HCT116 (cell line): ENCODE measurements at regions not wholly inside any gene's neighbourhood (a gene's known extent, or its start where the extent isn't known, plus 50 kb on each side); places are given as distances from the start of the nearest gene placed in this dataset.

Experiments
- CTCF ChIP-seq, 3 experiments: fragments of 200-600 bp in 1 of 3; sonication (generic) in 1 of 3; IDR thresholded peaks in 2 of 3; conservative IDR thresholded peaks in 1 of 3; 2 replicates each; pipeline ENCODE4 v1.5.1; 2012 to 2017; ENCODE audit warnings: low read depth in 2 of 3, low read length in 2 of 3, antibody characterized with exemption in 1 of 3, borderline replicate concordance in 1 of 3, control low read depth in 1 of 3, mild to moderate bottlenecking in 1 of 3, mixed read lengths in 1 of 3, mixed run types in 1 of 3, moderate library complexity in 1 of 3; ENCODE audit not compliant: insufficient read depth in 1 of 3
- EZH2 ChIP-seq: fragments of 200-600 bp; sonication (generic); IDR thresholded peaks from 2 replicates; pipeline ENCODE4 v1.6.1; 2017; ENCODE audit warnings: antibody characterized with exemption, mixed run types
- FOSL1 ChIP-seq: IDR thresholded peaks from 2 replicates; pipeline ENCODE4 v1.6.1; 2012; ENCODE audit warnings: low read depth
- POLR2AphosphoS5 ChIP-seq: IDR thresholded peaks from 2 replicates; pipeline ENCODE4 v1.6.1; 2011; ENCODE audit warnings: mild to moderate bottlenecking, low read depth, low read length, moderate library complexity
- RAD21 ChIP-seq: IDR thresholded peaks from 2 replicates; pipeline ENCODE4 v1.6.1; 2012; ENCODE audit warnings: low read depth, mild to moderate bottlenecking
- SRF ChIP-seq: IDR thresholded peaks from 2 replicates; pipeline ENCODE4 v1.6.1; 2012; ENCODE audit warnings: low read depth
- ZNF274 ChIP-seq: fragments of 200-500 bp; sonication (Bioruptor generic); IDR thresholded peaks from 2 replicates; pipeline ENCODE4 v1.6.1; 2014; ENCODE audit warnings: mild to moderate bottlenecking, low read depth, low read length, inconsistent platforms
- TF ChIP-seq, protein P1 (sequence below): IDR thresholded peaks from 2 replicates; pipeline ENCODE4 v1.6.1; 2011; ENCODE audit warnings: mild to moderate bottlenecking, low read length, moderate library complexity; ENCODE audit not compliant: insufficient replicate concordance; ENCODE audit errors: extremely low read depth

DNA sequence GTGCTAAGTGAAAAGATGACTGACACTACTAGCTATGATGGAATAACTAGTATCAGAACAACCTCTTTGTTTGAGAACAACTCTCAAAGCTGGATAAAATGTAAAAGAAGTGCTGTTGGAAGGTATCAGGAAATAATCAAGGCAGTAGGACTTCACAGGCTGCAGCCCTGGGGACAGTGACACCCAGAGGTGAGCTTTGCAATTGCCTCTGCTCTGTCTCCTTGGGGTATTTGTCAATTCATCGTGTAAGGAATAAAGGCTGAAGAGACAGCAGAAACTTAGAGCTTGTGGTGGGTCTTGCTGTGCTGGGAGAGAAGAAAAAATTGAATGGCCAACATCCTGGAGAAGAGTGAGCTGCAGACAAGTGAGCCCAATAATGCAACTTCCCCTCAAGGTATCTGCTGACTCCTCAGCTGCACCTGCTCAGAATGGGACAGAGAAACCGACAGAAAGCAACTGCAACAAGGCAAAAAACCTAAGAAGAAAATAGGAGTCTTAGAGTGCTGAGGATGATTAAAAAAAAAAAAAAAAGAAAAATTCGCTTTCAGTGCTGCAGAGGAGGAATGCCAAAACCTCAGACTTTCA lies 141.1 kb downstream of the RCN1 start:
- TF ChIP-seq, protein P1, sequence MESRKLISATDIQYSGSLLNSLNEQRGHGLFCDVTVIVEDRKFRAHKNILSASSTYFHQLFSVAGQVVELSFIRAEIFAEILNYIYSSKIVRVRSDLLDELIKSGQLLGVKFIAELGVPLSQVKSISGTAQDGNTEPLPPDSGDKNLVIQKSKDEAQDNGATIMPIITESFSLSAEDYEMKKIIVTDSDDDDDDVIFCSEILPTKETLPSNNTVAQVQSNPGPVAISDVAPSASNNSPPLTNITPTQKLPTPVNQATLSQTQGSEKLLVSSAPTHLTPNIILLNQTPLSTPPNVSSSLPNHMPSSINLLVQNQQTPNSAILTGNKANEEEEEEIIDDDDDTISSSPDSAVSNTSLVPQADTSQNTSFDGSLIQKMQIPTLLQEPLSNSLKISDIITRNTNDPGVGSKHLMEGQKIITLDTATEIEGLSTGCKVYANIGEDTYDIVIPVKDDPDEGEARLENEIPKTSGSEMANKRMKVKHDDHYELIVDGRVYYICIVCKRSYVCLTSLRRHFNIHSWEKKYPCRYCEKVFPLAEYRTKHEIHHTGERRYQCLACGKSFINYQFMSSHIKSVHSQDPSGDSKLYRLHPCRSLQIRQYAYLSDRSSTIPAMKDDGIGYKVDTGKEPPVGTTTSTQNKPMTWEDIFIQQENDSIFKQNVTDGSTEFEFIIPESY = no peak
- TF ChIP-seq CTCF (IDR thresholded peaks at IDR 0.05 in 2 of 3, conservative IDR thresholded peaks at IDR 0.05 in 1 of 3; ENCODE audit: borderline replicate concordance in 1 of 3, insufficient read depth in 1 of 3, low read depth in 2 of 3, low read length in 2 of 3) = peak; percentile 43 to 98 (median 96); a peak in 5 of 6 replicates
- TF ChIP-seq POLR2AphosphoS5 = no peak
- no peak for TF ChIP-seq FOSL1
- TF ChIP-seq ZNF274 = no peak
- no peak for TF ChIP-seq SRF
- no peak for TF ChIP-seq EZH2
- TF ChIP-seq RAD21 = peak; percentile 49
